GM23248 (cell line): ENCODE measurements at regions not wholly inside any gene's neighbourhood (a gene's known extent, or its start where the extent isn't known, plus 50 kb on each side); places are given as distances from the start of the nearest gene placed in this dataset.

Experiments used
- EZH2 ChIP-seq: fragments of 200-600 bp; sonication (generic); IDR thresholded peaks from 2 replicates; pipeline ENCODE4 v1.6.1; 2018; ENCODE audit warnings: antibody characterized with exemption, mild to moderate bottlenecking; ENCODE audit not compliant: insufficient read depth, poor library complexity, severe bottlenecking
- EZH2phosphoT487 ChIP-seq: fragments of 200-600 bp; sonication (generic); IDR thresholded peaks from 2 replicates; pipeline ENCODE4 v1.6.1; 2018; ENCODE audit warnings: antibody characterized with exemption, moderate library complexity, mild to moderate bottlenecking, low read depth; ENCODE audit not compliant: insufficient read depth

GRCh38 chr10:21110358-21110757, 213.2 kb upstream of the NEBL start:
- TF ChIP-seq EZH2phosphoT487 (no peak), EZH2 (no peak)
